ENCODE measurements at regions not wholly inside any gene's neighbourhood (a gene's known extent, or its start where the extent isn't known, plus 50 kb on each side); places are given as distances from the start of the nearest gene placed in this dataset.

GRCh38 chr10:116792817-116793216, 50.5 kb upstream of the HSPA12A start:
- DNase-seq (ENCODE audit: low read depth) = no peak

- DNase-seq (ENCODE audit: low read depth) = no peak
Observed at GRCh38 chr10:116796469-116796868, 52.8 kb upstream of the ENO4 start.

- DNase-seq (ENCODE audit: low read depth) = peak; percentile 45
Observed at GRCh38 chr10:116796910-116797513, 52.3 kb upstream of the ENO4 start.

- DNase-seq (ENCODE audit: low read depth) = no peak
Observed at GRCh38 chr10:116798859-116799258, 50.4 kb upstream of the ENO4 start.
